HG02852 (cell line): ENCODE measurements at regions not wholly inside any gene's neighbourhood (a gene's known extent, or its start where the extent isn't known, plus 50 kb on each side); places are given as distances from the start of the nearest gene placed in this dataset.
"Not testable (repeated sequence)": the region's sequence is repeated elsewhere in the genome, so short reads cannot be mapped to it uniquely, and the experiment has no call there.

Experiments used
- ATAC-seq: cut with Tn5 transposase; IDR thresholded peaks from one replicate; pipeline ENCODE4 v1.9.1; 2021; ENCODE audit warnings: mild to moderate bottlenecking, moderate library complexity; ENCODE audit not compliant: unreplicated experiment

GRCh38 chr4:107470173-107470572, 249.9 kb downstream of the PAPSS1 start:
- no peak for ATAC-seq

GRCh38 chr4:107468812-107469211, 251.2 kb downstream of the PAPSS1 start:
- ATAC-seq, result no peak

GRCh38 chr4:107468156-107468555, 251.9 kb downstream of the PAPSS1 start:
- no peak for ATAC-seq

- no peak for ATAC-seq
Observed at GRCh38 chr4:107467461-107467860, 252.6 kb downstream of the PAPSS1 start.

- no peak for ATAC-seq
Observed at GRCh38 chr4:107458194-107458593, 261.8 kb downstream of the PAPSS1 start.

GRCh38 chr4:107453987-107454386, 266.0 kb downstream of the PAPSS1 start:
- ATAC-seq, result no peak

- no peak for ATAC-seq
Observed at GRCh38 chr4:107452717-107453630, 267.1 kb downstream of the PAPSS1 start.

GRCh38 chr4:107449611-107450369, 270.2 kb downstream of the PAPSS1 start:
- ATAC-seq, result no peak

- ATAC-seq, result no peak
Observed at GRCh38 chr4:107442538-107443111, 277.4 kb downstream of the PAPSS1 start.

GRCh38 chr4:107439401-107439800, 280.6 kb downstream of the PAPSS1 start:
- ATAC-seq, result no peak

GRCh38 chr4:107436471-107436870, 283.6 kb downstream of the PAPSS1 start:
- ATAC-seq, result not testable (repeated sequence)

- ATAC-seq, result no peak
Observed at GRCh38 chr4:107432451-107432850, 287.6 kb downstream of the PAPSS1 start.

GRCh38 chr4:107423677-107424405, 296.2 kb downstream of the PAPSS1 start:
- ATAC-seq, result no peak

- ATAC-seq, result not testable (repeated sequence)
Observed at GRCh38 chr4:107419536-107419935, 300.5 kb downstream of the PAPSS1 start.

- no peak for ATAC-seq
Observed at GRCh38 chr4:107419052-107419451, 301.0 kb downstream of the PAPSS1 start.

GRCh38 chr4:107415490-107415889, 304.5 kb downstream of the PAPSS1 start:
- ATAC-seq, result not testable (repeated sequence)

- ATAC-seq, result not testable (repeated sequence)
Observed at GRCh38 chr4:107409872-107410271, 310.2 kb downstream of the PAPSS1 start.

GRCh38 chr4:107408968-107409367, 311.1 kb downstream of the PAPSS1 start:
- no peak for ATAC-seq

- no peak for ATAC-seq
Observed at GRCh38 chr4:107404591-107405300, 315.3 kb downstream of the PAPSS1 start.

- ATAC-seq, result no peak
Observed at GRCh38 chr4:107402291-107402690, 317.7 kb downstream of the PAPSS1 start.
